Fibroblast of mammary gland (primary cell): ENCODE measurements at regions not wholly inside any gene's neighbourhood (a gene's known extent, or its start where the extent isn't known, plus 50 kb on each side); places are given as distances from the start of the nearest gene placed in this dataset.

Experiments
- DNase-seq: peaks from one replicate; pipeline ENCODE4 v3.0.0-alpha.2; 2010; ENCODE audit warnings: low read depth
- H3K4me3 ChIP-seq: 2 replicates; pipeline ENCODE4 v1.5.1; 2011; ENCODE audit warnings: low read depth, mild to moderate bottlenecking, low read length, moderate library complexity; ENCODE audit not compliant: control insufficient read depth
- CTCF ChIP-seq: conservative IDR thresholded peaks from 2 replicates; pipeline ENCODE4 v1.5.1; 2011; ENCODE audit warnings: low read depth, low read length, inconsistent platforms; ENCODE audit not compliant: control insufficient read depth, insufficient read depth

GRCh38 chr10:124278356-124278755 lies 140.4 kb downstream of the OAT start:
- no peak for DNase-seq
- TF ChIP-seq CTCF: no peak
- no peak overlapping the region for H3K4me3 ChIP-seq

GRCh38 chr10:124273141-124273540 lies 145.6 kb downstream of the OAT start:
- no peak overlapping the region for H3K4me3 ChIP-seq
- TF ChIP-seq CTCF: no peak
- DNase-seq: no peak

GRCh38 chr10:124271676-124272075 lies 147.0 kb downstream of the OAT start:
- no peak for TF ChIP-seq CTCF
- DNase-seq: no peak
- H3K4me3 ChIP-seq: no peak overlapping the region

GRCh38 chr10:124270530-124271327 lies 148.0 kb downstream of the OAT start:
- DNase-seq: no peak
- TF ChIP-seq CTCF: no peak
- no peak overlapping the region for H3K4me3 ChIP-seq

GRCh38 chr10:124268976-124269375 lies 149.7 kb downstream of the OAT start:
- TF ChIP-seq CTCF: no peak
- no peak for DNase-seq
- H3K4me3 ChIP-seq: no peak overlapping the region

GRCh38 chr10:124267911-124268549 lies 150.7 kb downstream of the OAT start:
- DNase-seq: no peak
- TF ChIP-seq CTCF: no peak
- no peak overlapping the region for H3K4me3 ChIP-seq
